Activated CD4-positive, alpha-beta T cell treated with anti-CD3 and anti-CD28 coated beads, Interleukin-2, amount 10 ng/mL, durations not matched to agents 24 days and 14 days (primary cell): ENCODE measurements at regions not wholly inside any gene's neighbourhood (a gene's known extent, or its start where the extent isn't known, plus 50 kb on each side); places are given as distances from the start of the nearest gene placed in this dataset.
"Not testable (repeated sequence)": the region's sequence is repeated elsewhere in the genome, so short reads cannot be mapped to it uniquely, and the experiment has no call there.

Experiments used
- DNase-seq: peaks from one replicate; pipeline ENCODE4 v3.0.0; 2022
- H3K27ac Mint-ChIP-seq: one replicate; pipeline ENCODE4 v1.8.0; 2022; ENCODE audit warnings: mild to moderate bottlenecking, mixed read lengths
- H3K27me3 Mint-ChIP-seq: one replicate; pipeline ENCODE4 v1.8.0; 2022; ENCODE audit warnings: mixed read lengths
- H3K36me3 Mint-ChIP-seq: one replicate; pipeline ENCODE4 v1.8.0; 2022; ENCODE audit warnings: low read depth, mild to moderate bottlenecking, mixed read lengths
- H3K4me1 Mint-ChIP-seq: one replicate; pipeline ENCODE4 v1.8.0; 2021; ENCODE audit warnings: mixed read lengths
- H3K4me3 Mint-ChIP-seq: one replicate; pipeline ENCODE4 v1.8.0; 2022; ENCODE audit warnings: mild to moderate bottlenecking, moderate library complexity, mixed read lengths
- H3K9me3 Mint-ChIP-seq: one replicate; pipeline ENCODE4 v1.8.0; 2021; ENCODE audit warnings: mixed read lengths
- intact Hi-C: fragments of 100-400 bp; cut with micrococcal nuclease; formaldehyde crosslinking; loops from one replicate; pipeline ENCODE4 v1.15.1; 2023

GRCh38 chr13:55571237-55571867 is 1569.4 kb upstream of the PRR20A start:
- H3K4me1 Mint-ChIP-seq: no peaks in the 10 kb centered on the region
- H3K36me3 Mint-ChIP-seq: no peaks in the 10 kb centered on the region
- H3K27ac Mint-ChIP-seq: no peak overlapping the region
- no peak for DNase-seq
- intact Hi-C loops: no loop called here
- H3K9me3 Mint-ChIP-seq: no peaks in the 10 kb centered on the region
- H3K4me3 Mint-ChIP-seq: no peak overlapping the region
- H3K27me3 Mint-ChIP-seq: no peaks in the 10 kb centered on the region

- H3K9me3 Mint-ChIP-seq: no peaks in the 10 kb centered on the region
- no peak overlapping the region for H3K4me3 Mint-ChIP-seq
- no peaks in the 10 kb centered on the region for H3K4me1 Mint-ChIP-seq
- no peak for DNase-seq
- H3K27ac Mint-ChIP-seq: no peak overlapping the region
- no peaks in the 10 kb centered on the region for H3K36me3 Mint-ChIP-seq
- no peaks in the 10 kb centered on the region for H3K27me3 Mint-ChIP-seq
- intact Hi-C loops: no loop called here
Measured at GRCh38 chr13:55572408-55572807, 1568.3 kb upstream of the PRR20A start.

- intact Hi-C loops: no loop called here
- Mint-ChIP-seq H3K4me3 (no peak overlapping the region), H3K27me3 (no peaks in the 10 kb centered on the region), H3K27ac (no peak overlapping the region), H3K36me3 (no peaks in the 10 kb centered on the region), H3K9me3 (peaks cover 3% of the 10 kb centered on the region), H3K4me1 (no peaks in the 10 kb centered on the region)
- no peak for DNase-seq
Measured at GRCh38 chr13:55572862-55573261, 1567.9 kb upstream of the PRR20A start.

GRCh38 chr13:55573565-55573964 is 1567.2 kb upstream of the PRR20A start:
- intact Hi-C loops: no loop called here
- DNase-seq: no peak
- no peak overlapping the region for H3K27ac Mint-ChIP-seq
- no peaks in the 10 kb centered on the region for H3K4me1 Mint-ChIP-seq
- no peaks in the 10 kb centered on the region for H3K36me3 Mint-ChIP-seq
- H3K27me3 Mint-ChIP-seq: no peaks in the 10 kb centered on the region
- no peak overlapping the region for H3K4me3 Mint-ChIP-seq
- H3K9me3 Mint-ChIP-seq: peaks cover 5% of the 10 kb centered on the region

GRCh38 chr13:55576389-55576788 is 1564.3 kb upstream of the PRR20A start:
- Mint-ChIP-seq H3K9me3 (peaks cover 5% of the 10 kb centered on the region), H3K4me1 (no peaks in the 10 kb centered on the region), H3K27me3 (no peaks in the 10 kb centered on the region), H3K4me3 (no peak overlapping the region), H3K36me3 (no peaks in the 10 kb centered on the region), H3K27ac (no peak overlapping the region)
- intact Hi-C loops: no loop called here
- DNase-seq: no peak

- Mint-ChIP-seq H3K4me1 (no peaks in the 10 kb centered on the region), H3K27me3 (no peaks in the 10 kb centered on the region), H3K27ac (no peak overlapping the region), H3K4me3 (no peak overlapping the region), H3K36me3 (no peaks in the 10 kb centered on the region), H3K9me3 (peaks cover 9% of the 10 kb centered on the region)
- intact Hi-C loops: no loop called here
- DNase-seq: no peak
Measured at GRCh38 chr13:55577082-55577846, 1563.5 kb upstream of the PRR20A start.

- H3K27me3 Mint-ChIP-seq: no peaks in the 10 kb centered on the region
- H3K27ac Mint-ChIP-seq: no peak overlapping the region
- intact Hi-C loops: no loop called here
- no peaks in the 10 kb centered on the region for H3K36me3 Mint-ChIP-seq
- H3K4me3 Mint-ChIP-seq: no peak overlapping the region
- H3K4me1 Mint-ChIP-seq: no peaks in the 10 kb centered on the region
- H3K9me3 Mint-ChIP-seq: peaks cover 12% of the 10 kb centered on the region
- DNase-seq: no peak
Measured at GRCh38 chr13:55577847-55578210, 1562.9 kb upstream of the PRR20A start.

GRCh38 chr13:55582294-55582693 is 1558.4 kb upstream of the PRR20A start:
- H3K27ac Mint-ChIP-seq, H3K4me3 Mint-ChIP-seq, H3K36me3 Mint-ChIP-seq, H3K4me1 Mint-ChIP-seq, intact Hi-C loops, H3K27me3 Mint-ChIP-seq, DNase-seq: not testable (repeated sequence)
- peaks cover 15% of the 10 kb centered on the region for H3K9me3 Mint-ChIP-seq

GRCh38 chr13:55583953-55584593 is 1556.6 kb upstream of the PRR20A start:
- intact Hi-C loops: no loop called here
- Mint-ChIP-seq H3K9me3 (peaks cover 10% of the 10 kb centered on the region), H3K36me3 (no peaks in the 10 kb centered on the region), H3K27ac (no peak overlapping the region), H3K4me3 (no peak overlapping the region), H3K27me3 (no peaks in the 10 kb centered on the region), H3K4me1 (no peaks in the 10 kb centered on the region)
- no peak for DNase-seq

- H3K27ac Mint-ChIP-seq: no peak overlapping the region
- H3K36me3 Mint-ChIP-seq: no peaks in the 10 kb centered on the region
- DNase-seq: no peak
- H3K4me1 Mint-ChIP-seq: no peaks in the 10 kb centered on the region
- no peaks in the 10 kb centered on the region for H3K9me3 Mint-ChIP-seq
- no peaks in the 10 kb centered on the region for H3K27me3 Mint-ChIP-seq
- H3K4me3 Mint-ChIP-seq: no peak overlapping the region
- intact Hi-C loops: no loop called here
Measured at GRCh38 chr13:55602784-55603183, 1537.9 kb upstream of the PRR20A start.

GRCh38 chr13:55606045-55606665 is 1534.6 kb upstream of the PRR20A start:
- H3K4me3 Mint-ChIP-seq: no peak overlapping the region
- no peaks in the 10 kb centered on the region for H3K9me3 Mint-ChIP-seq
- H3K4me1 Mint-ChIP-seq: no peaks in the 10 kb centered on the region
- intact Hi-C loops: no loop called here
- H3K36me3 Mint-ChIP-seq: no peaks in the 10 kb centered on the region
- no peaks in the 10 kb centered on the region for H3K27me3 Mint-ChIP-seq
- DNase-seq: no peak
- no peak overlapping the region for H3K27ac Mint-ChIP-seq

GRCh38 chr13:55613429-55614187 is 1527.1 kb upstream of the PRR20A start:
- intact Hi-C loops: no loop called here
- no peak for DNase-seq
- Mint-ChIP-seq H3K36me3 (no peaks in the 10 kb centered on the region), H3K9me3 (peaks cover 5% of the 10 kb centered on the region), H3K27ac (no peak overlapping the region), H3K4me3 (no peak overlapping the region), H3K27me3 (no peaks in the 10 kb centered on the region), H3K4me1 (no peaks in the 10 kb centered on the region)

- Mint-ChIP-seq H3K36me3 (no peaks in the 10 kb centered on the region), H3K27ac (no peak overlapping the region)
Measured at GRCh38 chr13:55615081-55615480, 1525.6 kb upstream of the PRR20A start.

More at GRCh38 chr13:55615081-55615480, 1525.6 kb upstream of the PRR20A start:
- H3K27me3 Mint-ChIP-seq: no peaks in the 10 kb centered on the region
- no peaks in the 10 kb centered on the region for H3K4me1 Mint-ChIP-seq
- no peak for DNase-seq
- no peak overlapping the region for H3K4me3 Mint-ChIP-seq
- intact Hi-C loops: no loop called here
- H3K9me3 Mint-ChIP-seq: peaks cover 5% of the 10 kb centered on the region
